A673 (cell line): ENCODE measurements at regions not wholly inside any gene's neighbourhood (a gene's known extent, or its start where the extent isn't known, plus 50 kb on each side); places are given as distances from the start of the nearest gene placed in this dataset.

Source experiments
- BruUV-seq: library from RNA; stranded (reverse); fragments of 400-500 nt; replicated peaks from 2 replicates; lab custom pipeline; 2021; lab: Mats Ljungman, UMichigan
- CTCF ChIA-PET: fragments of 300-600 bp; sonication (Branson Sonifier 250); formaldehyde crosslinking; loops from one replicate; lab custom pipeline; 2022; ENCODE audit warnings: antibody characterized with exemption; lab: Charles Lee
- POLR2A ChIA-PET: fragments of 300-600 bp; sonication (Branson Sonifier 250); formaldehyde crosslinking; loops from one replicate; lab custom pipeline; 2022; ENCODE audit warnings: antibody characterized with exemption; ENCODE audit not compliant: low non-redundant PET; lab: Charles Lee
- DNase-seq: peaks from one replicate; pipeline ENCODE4 v3.0.0-alpha.2; 2015; ENCODE audit warnings: low spot score
- H3K27ac ChIP-seq: fragments of 200-600 bp; sonication (generic); 2 replicates; pipeline ENCODE4 v1.5.1; 2016; ENCODE audit warnings: mixed run types, low read depth, mild to moderate bottlenecking, mixed read lengths, antibody characterized with exemption, low read length; ENCODE audit not compliant: poor library complexity, severe bottlenecking
- H3K27me3 ChIP-seq: fragments of 200-600 bp; sonication (generic); replicated peaks from 2 replicates; pipeline ENCODE4 v1.6.1; 2017; ENCODE audit warnings: mixed run types, low read depth, mild to moderate bottlenecking, mixed read lengths, antibody characterized with exemption, low read length; ENCODE audit not compliant: insufficient read depth, poor library complexity
- H3K36me3 ChIP-seq: fragments of 200-600 bp; sonication (generic); 2 replicates; pipeline ENCODE4 v1.6.1; 2016; ENCODE audit warnings: mixed run types, mild to moderate bottlenecking, mixed read lengths, antibody characterized with exemption, low read length; ENCODE audit not compliant: insufficient read depth, poor library complexity, severe bottlenecking
- H3K4me1 ChIP-seq: fragments of 200-600 bp; sonication (generic); 2 replicates; pipeline ENCODE4 v1.6.1; 2017; ENCODE audit warnings: mixed run types, mild to moderate bottlenecking, mixed read lengths, antibody characterized with exemption, low read length; ENCODE audit not compliant: insufficient read depth, poor library complexity, severe bottlenecking
- H3K4me3 ChIP-seq: fragments of 200-600 bp; sonication (generic); 2 replicates; pipeline ENCODE4 v1.5.1; 2016; ENCODE audit warnings: low read depth, mixed run types, mild to moderate bottlenecking, mixed read lengths, low read length; ENCODE audit not compliant: poor library complexity, severe bottlenecking
- H3K9me3 ChIP-seq: fragments of 200-600 bp; sonication (generic); 2 replicates; pipeline ENCODE4 v1.6.1; 2016; ENCODE audit warnings: mixed run types, low read depth, mild to moderate bottlenecking, mixed read lengths, antibody characterized with exemption, low read length; ENCODE audit not compliant: poor library complexity, severe bottlenecking
- EZH2 ChIP-seq: fragments of 200-600 bp; sonication (generic); IDR thresholded peaks from 2 replicates; pipeline ENCODE4 v1.6.1; 2017; ENCODE audit warnings: borderline replicate concordance, low read depth, mild to moderate bottlenecking, mixed read lengths, antibody characterized with exemption, low read length; ENCODE audit not compliant: poor library complexity, severe bottlenecking
- intact Hi-C: fragments of 100-400 bp; cut with micrococcal nuclease; formaldehyde crosslinking; loops from one replicate; pipeline ENCODE4 v1.10.0; 2022; ENCODE audit not compliant: unreplicated experiment
- TF ChIP-seq, protein P1 (sequence below): fragments of 300-800, 200-600 bp; sonication (generic); conservative IDR thresholded peaks from 2 replicates; pipeline ENCODE4 v1.5.1; 2017; ENCODE audit warnings: low read depth, mild to moderate bottlenecking, antibody characterized with exemption, low read length, moderate library complexity, mixed read lengths

- CTCF ChIA-PET, result no interaction called here
- H3K4me3 ChIP-seq, result no peak overlapping the region
- no peak for TF ChIP-seq EZH2
- TF ChIP-seq, protein P1, sequence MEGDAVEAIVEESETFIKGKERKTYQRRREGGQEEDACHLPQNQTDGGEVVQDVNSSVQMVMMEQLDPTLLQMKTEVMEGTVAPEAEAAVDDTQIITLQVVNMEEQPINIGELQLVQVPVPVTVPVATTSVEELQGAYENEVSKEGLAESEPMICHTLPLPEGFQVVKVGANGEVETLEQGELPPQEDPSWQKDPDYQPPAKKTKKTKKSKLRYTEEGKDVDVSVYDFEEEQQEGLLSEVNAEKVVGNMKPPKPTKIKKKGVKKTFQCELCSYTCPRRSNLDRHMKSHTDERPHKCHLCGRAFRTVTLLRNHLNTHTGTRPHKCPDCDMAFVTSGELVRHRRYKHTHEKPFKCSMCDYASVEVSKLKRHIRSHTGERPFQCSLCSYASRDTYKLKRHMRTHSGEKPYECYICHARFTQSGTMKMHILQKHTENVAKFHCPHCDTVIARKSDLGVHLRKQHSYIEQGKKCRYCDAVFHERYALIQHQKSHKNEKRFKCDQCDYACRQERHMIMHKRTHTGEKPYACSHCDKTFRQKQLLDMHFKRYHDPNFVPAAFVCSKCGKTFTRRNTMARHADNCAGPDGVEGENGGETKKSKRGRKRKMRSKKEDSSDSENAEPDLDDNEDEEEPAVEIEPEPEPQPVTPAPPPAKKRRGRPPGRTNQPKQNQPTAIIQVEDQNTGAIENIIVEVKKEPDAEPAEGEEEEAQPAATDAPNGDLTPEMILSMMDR, result no peak
Measured at GRCh38 chr18:10300739-10301138, 153.7 kb upstream of the APCDD1 start.

GRCh38 chr18:10301831-10302483 is 152.5 kb upstream of the APCDD1 start:
- POLR2A ChIA-PET, result no interaction called here
- Histone ChIP-seq H3K4me1 (peaks cover 16% of the 10 kb centered on the region), H3K27ac (no peak overlapping the region), H3K27me3 (no peaks in the 10 kb centered on the region), H3K4me3 (no peak overlapping the region), H3K9me3 (no peaks in the 10 kb centered on the region), H3K36me3 (no peaks in the 10 kb centered on the region)
- no TSS peak for BruUV-seq
- CTCF ChIA-PET, result no interaction called here
- intact Hi-C loops, result no loop called here
- TF ChIP-seq, protein P1, result no peak
- no peak for TF ChIP-seq EZH2
- no peak for DNase-seq

More at GRCh38 chr18:10300739-10301138, 153.7 kb upstream of the APCDD1 start:
- intact Hi-C loops, result no loop called here
- no peak overlapping the region for H3K27ac ChIP-seq
- H3K27me3 ChIP-seq, result no peaks in the 10 kb centered on the region
- no TSS peak for BruUV-seq
- POLR2A ChIA-PET, result interaction anchor here (0.6 kb wide), 1 partner anchor 67 kb away, joined by 4 read pairs; no protein-coding TSS in a partner anchor
- DNase-seq, result no peak
- H3K36me3 ChIP-seq, result no peaks in the 10 kb centered on the region
- H3K9me3 ChIP-seq, result no peaks in the 10 kb centered on the region
- H3K4me1 ChIP-seq, result peaks cover 16% of the 10 kb centered on the region

DNA sequence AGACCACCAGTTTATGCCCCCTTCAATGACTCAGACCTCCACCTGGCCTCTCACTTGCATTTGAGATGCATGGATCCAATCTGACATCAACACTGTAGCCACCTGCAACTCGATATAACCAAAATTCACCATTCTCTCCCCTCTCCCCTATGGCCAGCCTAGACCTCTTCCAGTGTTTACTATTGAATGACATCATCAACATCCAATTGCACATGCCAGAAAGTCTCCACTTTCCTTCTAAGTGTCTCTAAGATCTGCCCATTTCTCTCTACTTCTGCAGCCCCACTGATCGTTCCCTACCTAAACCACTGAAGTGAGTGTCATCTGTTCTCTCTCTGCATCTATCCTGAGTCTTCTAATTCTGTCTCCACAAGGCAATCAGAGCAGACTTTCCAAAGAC is 151.3 kb upstream of the APCDD1 start:
- CTCF ChIA-PET, result no interaction called here
- Histone ChIP-seq H3K36me3 (no peaks in the 10 kb centered on the region), H3K27ac (no peak overlapping the region), H3K4me3 (no peak overlapping the region), H3K9me3 (no peaks in the 10 kb centered on the region), H3K27me3 (no peaks in the 10 kb centered on the region), H3K4me1 (peaks cover 16% of the 10 kb centered on the region)
- POLR2A ChIA-PET, result no interaction called here
- no TSS peak for BruUV-seq
- TF ChIP-seq, protein P1, result no peak
- no peak for TF ChIP-seq EZH2
- DNase-seq, result no peak
- intact Hi-C loops, result no loop called here
